Calu3 (cell line): ENCODE measurements at regions not wholly inside any gene's neighbourhood (a gene's known extent, or its start where the extent isn't known, plus 50 kb on each side); places are given as distances from the start of the nearest gene placed in this dataset.

ENCODE experiments used
- BruUV-seq: library from RNA; stranded (reverse); fragments of 400-500 nt; replicated peaks from 2 replicates; lab custom pipeline; 2021; lab: Mats Ljungman, UMichigan
- CTCF ChIA-PET: fragments of 300-600 bp; sonication (Branson Sonifier 250); formaldehyde crosslinking; loops from one replicate; lab custom pipeline; 2022; ENCODE audit warnings: antibody characterized with exemption; lab: Charles Lee
- DNase-seq: peaks from one replicate; pipeline ENCODE4 v3.0.0; 2022
- H3K27ac Mint-ChIP-seq: one replicate; pipeline ENCODE4 v1.8.0; 2022; ENCODE audit warnings: mixed read lengths; ENCODE audit not compliant: unreplicated experiment
- H3K27me3 Mint-ChIP-seq: one replicate; pipeline ENCODE4 v1.8.0; 2022; ENCODE audit warnings: mixed read lengths; ENCODE audit not compliant: unreplicated experiment
- H3K36me3 Mint-ChIP-seq: one replicate; pipeline ENCODE4 v1.8.0; 2022; ENCODE audit warnings: mild to moderate bottlenecking, moderate library complexity, mixed read lengths; ENCODE audit not compliant: insufficient read depth, unreplicated experiment
- H3K4me1 Mint-ChIP-seq: one replicate; pipeline ENCODE4 v1.8.0; 2022; ENCODE audit warnings: mild to moderate bottlenecking, low read depth, mixed read lengths; ENCODE audit not compliant: unreplicated experiment
- H3K4me3 Mint-ChIP-seq: one replicate; pipeline ENCODE4 v1.8.0; 2022; ENCODE audit warnings: mild to moderate bottlenecking, low read depth, moderate library complexity, mixed read lengths; ENCODE audit not compliant: unreplicated experiment
- H3K9me3 Mint-ChIP-seq: one replicate; pipeline ENCODE4 v1.8.0; 2022; ENCODE audit warnings: low read depth, mixed read lengths; ENCODE audit not compliant: unreplicated experiment
- CTCF ChIP-seq: fragments of 200-600 bp; IDR thresholded peaks from one replicate; pipeline ENCODE4 v1.8.0; 2022; ENCODE audit warnings: antibody characterized with exemption; ENCODE audit not compliant: unreplicated experiment
- intact Hi-C: fragments of 100-400 bp; cut with micrococcal nuclease; formaldehyde crosslinking; loops from one replicate; pipeline ENCODE4 v1.10.0; 2022; ENCODE audit not compliant: unreplicated experiment

GRCh38 chr20:52321396-52321795 lies 129.8 kb upstream of the ZFP64 start:
- Mint-ChIP-seq H3K27me3 (peaks cover 62% of the 10 kb centered on the region), H3K27ac (no peak overlapping the region), H3K36me3 (no peaks in the 10 kb centered on the region), H3K4me1 (no peaks in the 10 kb centered on the region), H3K4me3 (no peak overlapping the region), H3K9me3 (peaks cover under 1% of the 10 kb centered on the region)
- DNase-seq = no peak
- intact Hi-C loops = no loop called here
- CTCF ChIA-PET = interaction anchor here (1.5 kb wide), 1 partner anchor 8 kb away, joined by 8 read pairs; no protein-coding TSS in a partner anchor
- no peak for TF ChIP-seq CTCF
- BruUV-seq = no TSS peak

- Mint-ChIP-seq H3K36me3 (no peaks in the 10 kb centered on the region), H3K4me1 (no peaks in the 10 kb centered on the region), H3K9me3 (peaks cover 4% of the 10 kb centered on the region), H3K4me3 (no peak overlapping the region), H3K27ac (no peak overlapping the region), H3K27me3 (peaks cover 70% of the 10 kb centered on the region)
- CTCF ChIA-PET = no interaction called here
- no peak for DNase-seq
- no TSS peak for BruUV-seq
- intact Hi-C loops = no loop called here
- no peak for TF ChIP-seq CTCF
Measured at GRCh38 chr20:52318651-52319050, 127.1 kb upstream of the ZFP64 start.

- Mint-ChIP-seq H3K36me3 (no peaks in the 10 kb centered on the region), H3K4me3 (no peak overlapping the region), H3K9me3 (peaks cover 4% of the 10 kb centered on the region), H3K4me1 (no peaks in the 10 kb centered on the region), H3K27me3 (peaks cover 74% of the 10 kb centered on the region), H3K27ac (no peak overlapping the region)
- CTCF ChIA-PET = interaction anchor here (0.7 to 1.5 kb wide), 9 partner anchors 9 to 1974 kb away, joined by 3 to 8 read pairs (median 4); no protein-coding TSS in a partner anchor
- BruUV-seq = no TSS peak
- peak; percentile 25 for DNase-seq
- intact Hi-C loops = loop anchor here (2.0 to 5.0 kb wide), 2 partner anchors 903 to 1234 kb away; no protein-coding TSS in a partner anchor
- peak; percentile 34 for TF ChIP-seq CTCF
Measured at GRCh38 chr20:52313341-52313963, 121.9 kb upstream of the ZFP64 start.

GRCh38 chr20:52312132-52312729 lies 120.7 kb upstream of the ZFP64 start:
- H3K27ac Mint-ChIP-seq = no peak overlapping the region
- no TSS peak for BruUV-seq
- peaks cover 74% of the 10 kb centered on the region for H3K27me3 Mint-ChIP-seq
- CTCF ChIA-PET = interaction anchor here (1.1 to 1.5 kb wide), 2 partner anchors 25 to 1235 kb away, joined by 4 to 9 read pairs; no protein-coding TSS in a partner anchor
- intact Hi-C loops = loop anchor here (1.0 to 5.0 kb wide), 3 partner anchors 67 to 1235 kb away; no protein-coding TSS in a partner anchor
- peak; percentile 67 for DNase-seq
- peaks cover 4% of the 10 kb centered on the region for H3K9me3 Mint-ChIP-seq
- H3K4me3 Mint-ChIP-seq = no peak overlapping the region
- peak; percentile 67 for TF ChIP-seq CTCF
- H3K36me3 Mint-ChIP-seq = no peaks in the 10 kb centered on the region
- H3K4me1 Mint-ChIP-seq = no peaks in the 10 kb centered on the region
